ENCODE measurements at regions not wholly inside any gene's neighbourhood (a gene's known extent, or its start where the extent isn't known, plus 50 kb on each side); places are given as distances from the start of the nearest gene placed in this dataset.

DNA sequence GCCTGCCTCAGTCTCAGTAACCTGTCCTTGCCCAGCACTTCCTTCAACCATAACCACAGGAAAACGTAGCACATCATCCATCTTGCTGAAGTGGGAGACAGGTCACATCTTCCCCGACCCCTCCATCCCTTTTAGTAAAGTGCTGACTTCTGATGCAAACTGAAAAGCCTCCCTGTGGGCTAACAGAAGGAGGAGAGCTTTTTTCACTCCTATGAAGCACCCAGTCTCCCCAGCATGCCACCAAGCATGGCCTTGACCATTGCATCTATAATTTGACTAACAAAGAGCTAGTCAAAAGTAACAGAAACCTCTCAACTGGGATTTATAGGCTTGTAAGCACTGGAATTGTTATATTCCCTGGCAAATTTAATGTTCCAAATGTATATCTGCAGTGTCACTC is 288.9 kb upstream of the IRAK1BP1 start:
- TF ChIP-seq POLR2A (IDR thresholded peaks at IDR 0.05): no peak
- no peak for TF ChIP-seq POLR2AphosphoS5 (IDR thresholded peaks at IDR 0.05)

All from transverse colon (tissue), 3 donors.